SH-SY5Y (cell line): ENCODE measurements at regions not wholly inside any gene's neighbourhood (a gene's known extent, or its start where the extent isn't known, plus 50 kb on each side); places are given as distances from the start of the nearest gene placed in this dataset.

Source experiments
- GATA2 ChIP-seq: IDR thresholded peaks from 2 replicates; pipeline ENCODE4 v1.6.1; 2011; ENCODE audit warnings: mild to moderate bottlenecking, low read depth, low read length
- GATA3 ChIP-seq: IDR thresholded peaks from 2 replicates; pipeline ENCODE4 v1.6.1; 2011; ENCODE audit warnings: low read depth, mild to moderate bottlenecking, low read length, moderate library complexity

DNA sequence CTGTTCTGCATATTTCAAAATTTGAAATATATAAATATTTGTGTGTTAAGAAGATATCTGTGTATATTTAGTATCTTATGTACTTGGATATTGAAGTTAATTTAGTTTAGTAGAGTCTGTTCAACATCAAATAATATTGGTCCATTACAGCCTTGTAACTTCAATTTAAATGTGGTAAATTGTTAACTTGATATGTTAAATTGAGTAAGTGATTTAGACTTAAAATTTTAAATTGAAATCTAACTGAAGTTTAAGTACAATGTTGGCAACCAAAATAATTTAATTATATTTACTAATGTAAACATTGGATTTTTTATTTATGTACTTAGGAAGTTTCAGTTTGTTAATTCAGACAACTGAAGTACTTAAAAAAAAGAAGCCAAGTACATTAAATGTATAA, 343.9 kb upstream of the DNAJC19 start:
- no peak for TF ChIP-seq GATA2
- no peak for TF ChIP-seq GATA3
